ENCODE measurements at regions not wholly inside any gene's neighbourhood (a gene's known extent, or its start where the extent isn't known, plus 50 kb on each side); places are given as distances from the start of the nearest gene placed in this dataset.

DNA sequence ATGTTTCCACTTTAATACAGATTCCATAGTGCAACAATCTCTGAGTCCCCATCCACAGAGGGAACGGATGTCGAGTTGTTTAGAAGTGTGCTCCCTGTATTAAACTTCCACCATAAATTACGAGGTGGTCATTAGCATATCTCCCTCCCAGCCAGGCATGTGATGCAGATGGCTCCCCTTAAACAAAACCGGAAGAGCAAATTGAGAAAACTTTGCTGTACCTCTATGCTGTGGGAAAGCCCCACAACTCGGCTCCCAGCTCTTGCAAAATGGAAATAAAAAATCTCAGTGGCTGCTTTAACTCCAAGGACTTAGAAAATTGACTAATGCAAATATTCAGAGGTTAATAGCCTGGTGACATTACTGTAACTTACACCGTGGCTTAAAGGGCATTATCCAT lies 290.9 kb downstream of the MAF start (continued):
- TF ChIP-seq, protein P1, sequence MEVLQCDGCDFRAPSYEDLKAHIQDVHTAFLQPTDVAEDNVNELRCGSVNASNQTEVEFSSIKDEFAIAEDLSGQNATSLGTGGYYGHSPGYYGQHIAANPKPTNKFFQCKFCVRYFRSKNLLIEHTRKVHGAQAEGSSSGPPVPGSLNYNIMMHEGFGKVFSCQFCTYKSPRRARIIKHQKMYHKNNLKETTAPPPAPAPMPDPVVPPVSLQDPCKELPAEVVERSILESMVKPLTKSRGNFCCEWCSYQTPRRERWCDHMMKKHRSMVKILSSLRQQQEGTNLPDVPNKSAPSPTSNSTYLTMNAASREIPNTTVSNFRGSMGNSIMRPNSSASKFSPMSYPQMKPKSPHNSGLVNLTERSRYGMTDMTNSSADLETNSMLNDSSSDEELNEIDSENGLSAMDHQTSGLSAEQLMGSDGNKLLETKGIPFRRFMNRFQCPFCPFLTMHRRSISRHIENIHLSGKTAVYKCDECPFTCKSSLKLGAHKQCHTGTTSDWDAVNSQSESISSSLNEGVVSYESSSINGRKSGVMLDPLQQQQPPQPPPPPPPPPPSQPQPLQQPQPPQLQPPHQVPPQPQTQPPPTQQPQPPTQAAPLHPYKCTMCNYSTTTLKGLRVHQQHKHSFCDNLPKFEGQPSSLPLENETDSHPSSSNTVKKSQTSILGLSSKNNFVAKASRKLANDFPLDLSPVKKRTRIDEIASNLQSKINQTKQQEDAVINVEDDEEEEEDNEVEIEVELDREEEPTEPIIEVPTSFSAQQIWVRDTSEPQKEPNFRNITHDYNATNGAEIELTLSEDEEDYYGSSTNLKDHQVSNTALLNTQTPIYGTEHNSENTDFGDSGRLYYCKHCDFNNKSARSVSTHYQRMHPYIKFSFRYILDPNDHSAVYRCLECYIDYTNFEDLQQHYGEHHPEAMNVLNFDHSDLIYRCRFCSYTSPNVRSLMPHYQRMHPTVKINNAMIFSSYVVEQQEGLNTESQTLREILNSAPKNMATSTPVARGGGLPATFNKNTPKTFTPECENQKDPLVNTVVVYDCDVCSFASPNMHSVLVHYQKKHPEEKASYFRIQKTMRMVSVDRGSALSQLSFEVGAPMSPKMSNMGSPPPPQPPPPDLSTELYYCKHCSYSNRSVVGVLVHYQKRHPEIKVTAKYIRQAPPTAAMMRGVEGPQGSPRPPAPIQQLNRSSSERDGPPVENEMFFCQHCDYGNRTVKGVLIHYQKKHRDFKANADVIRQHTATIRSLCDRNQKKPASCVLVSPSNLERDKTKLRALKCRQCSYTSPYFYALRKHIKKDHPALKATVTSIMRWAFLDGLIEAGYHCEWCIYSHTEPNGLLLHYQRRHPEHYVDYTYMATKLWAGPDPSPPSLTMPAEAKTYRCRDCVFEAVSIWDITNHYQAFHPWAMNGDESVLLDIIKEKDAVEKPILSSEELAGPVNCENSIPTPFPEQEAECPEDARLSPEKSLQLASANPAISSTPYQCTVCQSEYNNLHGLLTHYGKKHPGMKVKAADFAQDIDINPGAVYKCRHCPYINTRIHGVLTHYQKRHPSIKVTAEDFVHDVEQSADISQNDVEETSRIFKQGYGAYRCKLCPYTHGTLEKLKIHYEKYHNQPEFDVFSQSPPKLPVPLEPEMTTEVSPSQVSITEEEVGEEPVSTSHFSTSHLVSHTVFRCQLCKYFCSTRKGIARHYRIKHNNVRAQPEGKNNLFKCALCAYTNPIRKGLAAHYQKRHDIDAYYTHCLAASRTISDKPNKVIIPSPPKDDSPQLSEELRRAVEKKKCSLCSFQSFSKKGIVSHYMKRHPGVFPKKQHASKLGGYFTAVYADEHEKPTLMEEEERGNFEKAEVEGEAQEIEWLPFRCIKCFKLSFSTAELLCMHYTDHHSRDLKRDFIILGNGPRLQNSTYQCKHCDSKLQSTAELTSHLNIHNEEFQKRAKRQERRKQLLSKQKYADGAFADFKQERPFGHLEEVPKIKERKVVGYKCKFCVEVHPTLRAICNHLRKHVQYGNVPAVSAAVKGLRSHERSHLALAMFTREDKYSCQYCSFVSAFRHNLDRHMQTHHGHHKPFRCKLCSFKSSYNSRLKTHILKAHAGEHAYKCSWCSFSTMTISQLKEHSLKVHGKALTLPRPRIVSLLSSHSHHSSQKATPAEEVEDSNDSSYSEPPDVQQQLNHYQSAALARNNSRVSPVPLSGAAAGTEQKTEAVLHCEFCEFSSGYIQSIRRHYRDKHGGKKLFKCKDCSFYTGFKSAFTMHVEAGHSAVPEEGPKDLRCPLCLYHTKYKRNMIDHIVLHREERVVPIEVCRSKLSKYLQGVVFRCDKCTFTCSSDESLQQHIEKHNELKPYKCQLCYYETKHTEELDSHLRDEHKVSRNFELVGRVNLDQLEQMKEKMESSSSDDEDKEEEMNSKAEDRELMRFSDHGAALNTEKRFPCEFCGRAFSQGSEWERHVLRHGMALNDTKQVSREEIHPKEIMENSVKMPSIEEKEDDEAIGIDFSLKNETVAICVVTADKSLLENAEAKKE (CRISPR knock-in tag; IDR thresholded peaks at IDR 0.05): no peak
- TF ChIP-seq JUNB (IDR thresholded peaks at IDR 0.05; ENCODE audit: unreplicated experiment) (no peak), NANOG (IDR thresholded peaks at IDR 0.05; ENCODE audit: borderline replicate concordance) (no peak), POLR2AphosphoS5 (IDR thresholded peaks at IDR 0.05; ENCODE audit: low read depth) (no peak), ZNF114 (CRISPR knock-in tag; IDR thresholded peaks at IDR 0.05) (no peak), STAT1 (IDR thresholded peaks at IDR 0.05; ENCODE audit: unreplicated experiment) (no peak)
- TF ChIP-seq, protein P2, sequence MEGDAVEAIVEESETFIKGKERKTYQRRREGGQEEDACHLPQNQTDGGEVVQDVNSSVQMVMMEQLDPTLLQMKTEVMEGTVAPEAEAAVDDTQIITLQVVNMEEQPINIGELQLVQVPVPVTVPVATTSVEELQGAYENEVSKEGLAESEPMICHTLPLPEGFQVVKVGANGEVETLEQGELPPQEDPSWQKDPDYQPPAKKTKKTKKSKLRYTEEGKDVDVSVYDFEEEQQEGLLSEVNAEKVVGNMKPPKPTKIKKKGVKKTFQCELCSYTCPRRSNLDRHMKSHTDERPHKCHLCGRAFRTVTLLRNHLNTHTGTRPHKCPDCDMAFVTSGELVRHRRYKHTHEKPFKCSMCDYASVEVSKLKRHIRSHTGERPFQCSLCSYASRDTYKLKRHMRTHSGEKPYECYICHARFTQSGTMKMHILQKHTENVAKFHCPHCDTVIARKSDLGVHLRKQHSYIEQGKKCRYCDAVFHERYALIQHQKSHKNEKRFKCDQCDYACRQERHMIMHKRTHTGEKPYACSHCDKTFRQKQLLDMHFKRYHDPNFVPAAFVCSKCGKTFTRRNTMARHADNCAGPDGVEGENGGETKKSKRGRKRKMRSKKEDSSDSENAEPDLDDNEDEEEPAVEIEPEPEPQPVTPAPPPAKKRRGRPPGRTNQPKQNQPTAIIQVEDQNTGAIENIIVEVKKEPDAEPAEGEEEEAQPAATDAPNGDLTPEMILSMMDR (conservative IDR thresholded peaks at IDR 0.05; ENCODE audit: low read depth in 2 of 2): no peak

DNA sequence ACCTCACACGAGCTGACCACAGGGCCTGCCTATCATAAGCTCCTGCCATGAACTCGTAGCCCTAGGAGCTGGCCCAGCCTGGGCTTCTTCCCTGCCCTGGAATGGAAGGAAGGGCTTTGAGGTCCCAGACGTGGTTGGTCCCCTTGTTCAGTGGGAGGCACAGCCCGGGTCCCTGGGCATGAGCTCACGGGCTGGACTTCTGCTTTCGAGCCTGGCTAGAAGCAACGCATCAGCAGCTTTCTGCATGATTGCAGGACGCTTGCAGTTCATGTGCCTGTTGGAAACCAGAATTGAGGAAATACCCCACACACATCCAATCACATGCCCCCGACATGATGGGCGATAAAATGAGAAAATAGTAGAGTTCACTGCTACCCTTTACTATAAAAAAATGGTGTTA lies 293.3 kb downstream of the MAF start:
- Mint-ChIP-seq H3K4me1 (peaks cover 33% of the 10 kb centered on the region), H3K27ac (no peak overlapping the region), H3K9me3 (no peaks in the 10 kb centered on the region; the same call in 2 of the 3 replicates), H3K4me3 (no peak overlapping the region), H3K36me3 (ENCODE audit: low read depth) (no peaks in the 10 kb centered on the region), H3K27me3 (ENCODE audit: insufficient read depth, low read depth, poor library complexity) (peaks cover 2% of the 10 kb centered on the region)
- no peaks in the 10 kb centered on the region for H4K20me1 ChIP-seq (replicated peaks; ENCODE audit: insufficient read depth)
- no peaks in the 10 kb centered on the region for H3K9me2 ChIP-seq (ENCODE audit: insufficient read depth)
- no peaks in the 10 kb centered on the region for H3K36me3 ChIP-seq (ENCODE audit: insufficient read depth)
- no peak overlapping the region for H2AFZ ChIP-seq
- H3K4me3 ChIP-seq: no peak overlapping the region
- no peaks in the 10 kb centered on the region for H3K79me2 ChIP-seq (replicated peaks; ENCODE audit: insufficient read depth)
- H3K4me2 ChIP-seq: no peak overlapping the region
- DNase-seq (ENCODE audit: low spot score) (no peak), ATAC-seq (no peak)
- H3F3A ChIP-seq (replicated peaks; ENCODE audit: low read depth): no peaks in the 10 kb centered on the region
- no peaks in the 10 kb centered on the region for H3K27me3 ChIP-seq (ENCODE audit: insufficient read depth)
- H3K27ac ChIP-seq (ENCODE audit: low read depth): no peak overlapping the region
- peaks cover 20% of the 10 kb centered on the region; the same call in 1 of the 2 replicates for H3K4me1 ChIP-seq (ENCODE audit: insufficient read depth)
- TF ChIP-seq ZNF331 (CRISPR knock-in tag; IDR thresholded peaks at IDR 0.05; ENCODE audit: low read depth) (no peak), ZNF114 (CRISPR knock-in tag; IDR thresholded peaks at IDR 0.05) (no peak), EZH2 (IDR thresholded peaks at IDR 0.05; ENCODE audit: low read depth, unreplicated experiment) (no peak), STAT1 (IDR thresholded peaks at IDR 0.05; ENCODE audit: unreplicated experiment) (no peak), JUNB (IDR thresholded peaks at IDR 0.05; ENCODE audit: unreplicated experiment) (no peak), POLR2AphosphoS5 (IDR thresholded peaks at IDR 0.05; ENCODE audit: low read depth) (no peak)
